Heart left ventricle (tissue), 13 donors: ENCODE measurements at regions not wholly inside any gene's neighbourhood (a gene's known extent, or its start where the extent isn't known, plus 50 kb on each side); places are given as distances from the start of the nearest gene placed in this dataset.

Experiments used
- CTCF ChIP-seq, 12 donors: fragments of 200-600 bp; sonication (generic) in 4 of 12; IDR thresholded peaks; one replicate each; pipeline versions ENCODE4 v1.5.0 to v1.8.0; 2018 to 2022; ENCODE audit warnings: antibody characterized with exemption in 12 of 12, mild to moderate bottlenecking in 5 of 12
- POLR2A ChIP-seq, 2 donors: fragments of 450-650 bp; IDR thresholded peaks; one replicate each; pipeline ENCODE4 v1.6.1; 2017; ENCODE audit warnings: antibody characterized with exemption in 2 of 2, mild to moderate bottlenecking in 2 of 2, moderate library complexity in 2 of 2
- donor health status: ischemic (EF 13 %, LVEDD 7.1; RV severe dilation, severe dysfunction).
- donor health status: DM: no; HTN: yes; CAD: no.
- donor health status: DM: no; HTN: no; CAD: no.
- donor health status: ischemic (EF 25% LVEDD 6.9; RV normal size, moderate dysfunction).
- donor health status: ischemic (EF 25% LVEDD 5.7; RV mildly dilated, moderate dysfunction).
- donor health status: ischemic (EF 35%, LVEDD 5.7; RV mildly dilated, moderate dysfunction).
- donor health status: nonischemic (EF 11% LVEDD 7.7; RV severe dilation, severe dysfunction).
- donor health status: DM: yes; HTN: yes; CAD: no.
- donor health status: PGD.
- donor health status: ischemic (EF 29% LVEDD 5.4; RV normal size, mild dysfunction).
- donor health status: nonischemic (EF 23%, LVEDD 6.1; RV moderate dilation, normal function).

- TF ChIP-seq CTCF (IDR thresholded peaks at IDR 0.05) (no peak), POLR2A (IDR thresholded peaks at IDR 0.05) (no peak)
These were observed 85.6 kb downstream of the SLIT2 start for GRCh38 chr4:20337261-20337664.
